Pulmonary artery endothelial cell (primary cell): ENCODE measurements at regions not wholly inside any gene's neighbourhood (a gene's known extent, or its start where the extent isn't known, plus 50 kb on each side); places are given as distances from the start of the nearest gene placed in this dataset.

Experiments
- DNase-seq: peaks from one replicate; pipeline ENCODE4 v3.0.0-alpha.2; 2011; ENCODE audit warnings: low read depth, low spot score

- no peak for DNase-seq
These were observed 133.4 kb upstream of the MYCN start for GRCh38 chr2:15806801-15807417.

- no peak for DNase-seq
These were observed 132.7 kb upstream of the MYCN start for GRCh38 chr2:15807418-15808203.

DNA sequence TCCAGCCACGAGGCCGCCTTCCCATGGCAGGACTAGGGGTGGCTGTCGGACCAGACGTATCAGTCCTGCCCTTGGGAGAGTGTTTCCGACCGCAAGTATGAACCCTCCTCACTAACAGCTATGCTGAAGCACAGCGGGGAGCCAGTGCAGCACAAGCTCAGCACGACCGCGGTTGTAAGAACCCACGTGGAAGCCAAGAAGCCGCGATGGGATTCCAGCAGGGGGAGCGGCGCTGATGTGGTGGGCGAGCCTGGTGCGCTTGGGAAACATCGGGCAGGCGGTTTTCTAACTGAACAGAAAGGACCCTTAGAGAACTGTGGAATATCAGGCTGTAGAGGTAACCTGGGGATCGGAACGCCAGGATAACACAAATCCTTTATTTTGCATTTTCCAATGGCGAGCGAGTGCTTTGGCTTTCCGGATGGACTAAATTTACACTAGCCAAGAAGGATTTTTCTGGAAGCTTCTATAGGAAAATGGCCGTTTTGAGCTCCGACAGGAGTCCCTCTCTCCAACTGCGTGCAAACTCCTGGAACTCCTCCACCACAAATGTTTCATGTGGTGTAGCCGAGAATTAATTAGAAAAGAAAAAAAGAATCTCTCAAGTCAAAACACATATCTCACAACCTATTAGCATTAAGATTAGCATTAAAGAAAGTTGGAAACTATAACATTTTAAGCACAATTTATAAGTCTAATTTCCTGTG lies 132.0 kb upstream of the MYCN start:
- DNase-seq = no peak

- no peak for DNase-seq
These were observed 131.4 kb upstream of the MYCN start for GRCh38 chr2:15808944-15809343.

- no peak for DNase-seq
These were observed 130.9 kb upstream of the MYCN start for GRCh38 chr2:15809404-15809803.

DNA sequence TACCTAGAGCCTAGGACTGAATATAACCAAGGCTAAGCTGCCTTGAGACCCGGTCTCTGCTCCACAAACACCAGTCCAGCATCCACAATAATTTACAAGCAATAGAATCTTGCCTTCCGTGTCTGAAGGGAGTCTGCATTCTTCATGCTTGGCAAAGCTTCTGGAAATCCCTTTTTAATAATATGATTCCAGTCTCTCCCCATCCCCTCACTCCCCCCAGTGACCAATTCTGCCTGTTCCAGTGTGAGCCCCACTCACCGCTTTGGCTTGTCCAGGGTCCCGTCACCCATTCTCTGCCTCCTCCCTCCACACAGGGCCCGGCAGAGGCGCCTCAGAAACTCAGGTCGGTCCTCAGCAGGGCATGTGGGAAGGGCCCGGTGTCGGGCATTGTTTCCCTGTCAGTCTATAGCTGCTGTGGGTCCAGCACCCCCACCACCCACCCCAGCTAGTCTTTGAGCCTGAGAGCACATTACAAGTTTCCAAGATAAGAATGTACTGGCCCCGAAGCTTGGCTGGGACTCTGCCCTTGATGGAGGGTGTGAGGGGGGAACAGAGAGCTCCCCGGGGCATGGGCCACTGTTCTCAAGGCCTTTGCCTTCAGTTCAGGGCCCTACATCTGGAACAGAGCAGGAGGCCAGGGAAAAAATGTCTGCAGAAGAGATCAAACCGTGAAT lies 129.7 kb upstream of the MYCN start:
- DNase-seq = no peak

DNA sequence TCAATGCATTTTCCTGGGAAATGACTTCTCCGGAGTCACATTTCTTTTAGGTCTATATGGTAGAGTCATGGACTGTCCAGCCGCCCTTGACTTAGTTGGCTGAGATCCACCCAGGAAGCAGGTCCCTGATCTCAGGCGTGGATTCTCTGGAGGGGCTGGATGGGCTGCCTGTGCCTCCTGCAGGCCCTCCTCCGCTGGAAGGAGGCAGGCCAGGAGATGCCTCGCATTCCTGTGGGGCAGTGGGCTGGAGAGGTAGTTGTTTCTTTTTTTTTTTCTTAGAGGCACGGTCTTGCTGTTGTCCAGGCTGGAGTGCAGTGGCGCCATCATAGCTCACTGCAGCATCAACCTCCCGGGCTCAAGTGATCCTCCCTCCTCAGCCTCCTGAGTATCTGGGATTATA lies 129.0 kb upstream of the MYCN start:
- no peak for DNase-seq

DNA sequence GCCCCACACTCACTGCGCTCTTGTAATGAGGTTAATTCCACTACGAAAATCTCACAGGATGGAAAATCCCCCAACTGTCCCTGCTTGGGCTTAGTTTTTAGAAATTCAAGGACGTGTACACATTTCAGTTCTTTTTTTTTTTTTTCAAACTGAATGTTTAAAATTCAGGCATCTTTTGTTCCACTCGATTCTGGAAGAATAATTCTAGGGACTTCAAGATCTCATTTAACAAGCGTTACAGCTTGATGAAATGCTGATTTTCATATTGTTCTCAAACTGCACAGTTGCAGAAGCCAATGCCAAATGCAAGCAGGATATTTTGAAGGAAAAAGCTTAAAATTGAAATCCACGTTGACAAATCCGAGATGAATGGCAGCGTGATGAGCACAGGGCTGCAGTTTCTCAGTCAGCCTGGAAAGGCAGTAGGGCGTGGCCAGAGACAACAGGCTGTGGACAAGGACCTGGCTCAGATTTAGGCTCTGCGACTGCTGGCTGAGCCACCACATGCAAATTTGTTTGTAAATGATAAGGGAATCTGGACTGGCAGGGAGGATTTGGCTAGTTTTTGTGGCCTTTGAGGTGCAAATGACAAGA lies 128.1 kb upstream of the MYCN start:
- no peak for DNase-seq

- DNase-seq = no peak
These were observed 126.7 kb upstream of the MYCN start for GRCh38 chr2:15813481-15814266.

GRCh38 chr2:15814403-15814802 lies 125.9 kb upstream of the MYCN start:
- DNase-seq = no peak

DNA sequence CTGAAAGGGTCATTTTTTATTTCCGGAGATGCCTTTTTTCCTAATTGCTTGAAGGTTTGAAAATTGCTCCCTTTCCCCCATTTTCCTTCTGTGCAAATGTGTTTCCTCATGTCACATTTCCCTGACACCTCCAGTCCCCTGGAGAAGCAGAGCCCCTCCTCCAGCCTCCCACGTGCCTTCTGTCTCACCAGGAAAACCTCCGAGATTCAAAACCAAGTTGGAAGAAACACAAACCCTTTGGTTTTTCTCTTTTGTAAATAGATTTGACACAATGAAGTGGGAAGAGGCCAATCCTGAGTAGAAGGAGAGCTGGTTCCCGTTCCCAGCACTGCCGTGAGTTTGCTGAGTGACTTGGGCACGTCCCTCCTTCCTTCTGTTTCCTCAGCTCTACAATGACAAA lies 125.4 kb upstream of the MYCN start:
- DNase-seq = no peak

- no peak for DNase-seq
These were observed 124.1 kb upstream of the MYCN start for GRCh38 chr2:15816226-15816625.

DNA sequence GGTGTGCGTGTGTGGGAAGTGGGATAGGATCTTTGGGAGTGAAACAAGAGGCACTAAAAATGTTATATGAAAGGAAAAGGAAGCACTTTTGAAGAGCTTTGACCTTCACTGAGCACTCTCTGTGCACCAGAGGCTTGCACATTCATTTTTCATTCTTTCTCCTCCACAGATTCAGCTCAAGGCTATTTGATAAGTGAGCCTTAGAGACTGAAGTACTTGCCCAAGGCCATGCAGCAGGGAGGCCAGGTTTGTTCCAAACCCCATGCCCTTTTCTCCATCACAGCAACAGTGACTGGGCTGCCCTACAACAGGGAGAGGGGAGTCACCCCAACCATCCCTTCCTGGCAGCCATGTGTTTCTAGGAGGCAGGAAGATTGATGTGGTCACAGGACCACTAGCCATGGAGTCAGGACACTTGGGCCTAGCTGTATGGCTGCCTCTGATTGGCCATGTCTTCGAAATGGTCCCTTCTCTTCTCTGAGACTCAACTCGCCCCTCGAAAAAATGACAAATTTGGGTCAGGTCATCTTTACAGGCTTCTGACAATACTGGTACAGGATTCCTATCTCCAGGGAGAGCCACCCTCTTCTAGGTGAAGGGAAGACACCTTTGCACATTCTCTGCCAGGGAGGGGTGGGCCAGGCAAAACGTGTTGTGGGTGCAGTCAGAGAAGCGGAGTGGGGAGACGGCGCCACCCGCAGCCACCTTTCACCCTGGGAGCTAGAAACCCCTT lies 123.5 kb upstream of the MYCN start:
- no peak for DNase-seq

DNA sequence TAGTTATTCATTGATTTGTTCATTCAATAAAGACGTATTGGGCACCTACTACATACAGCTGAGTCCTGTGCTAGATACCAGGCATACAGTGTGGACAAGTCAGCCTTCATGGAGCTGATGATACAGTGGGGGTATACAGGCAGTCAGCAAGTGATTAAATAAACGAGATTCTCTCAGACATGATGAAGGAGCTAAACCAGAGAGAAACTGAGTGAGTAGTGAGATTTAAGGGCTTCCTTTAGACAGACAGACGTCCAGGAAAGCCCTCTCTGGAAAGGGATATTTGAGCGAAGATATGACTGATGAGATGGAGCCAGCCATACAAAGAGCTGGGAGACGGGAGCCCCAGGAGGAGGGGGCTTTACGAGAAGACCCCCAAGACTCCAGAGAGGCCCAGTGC lies 122.6 kb upstream of the MYCN start:
- no peak for DNase-seq

DNA sequence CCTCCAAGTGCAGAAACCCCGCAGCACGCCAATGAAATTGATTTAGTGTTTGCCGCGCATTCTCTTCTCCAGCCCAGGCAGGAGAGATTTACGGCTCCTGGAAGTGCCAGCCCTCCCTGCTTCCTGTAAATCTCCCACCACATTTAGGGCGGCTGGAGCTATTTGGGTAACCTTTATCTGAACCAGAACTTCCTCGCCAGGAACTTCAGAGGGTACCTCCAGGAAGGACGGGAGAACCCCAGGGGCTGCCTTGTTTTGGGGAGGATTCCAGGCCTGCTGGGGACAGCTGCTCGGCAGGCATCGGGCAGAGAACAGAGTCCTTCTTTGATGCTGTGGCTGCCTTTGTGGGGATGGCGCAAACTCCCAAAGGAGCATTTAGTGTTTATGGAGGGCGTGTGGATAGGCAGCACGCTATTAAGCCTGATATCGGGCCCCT lies 122.0 kb upstream of the MYCN start:
- no peak for DNase-seq

DNA sequence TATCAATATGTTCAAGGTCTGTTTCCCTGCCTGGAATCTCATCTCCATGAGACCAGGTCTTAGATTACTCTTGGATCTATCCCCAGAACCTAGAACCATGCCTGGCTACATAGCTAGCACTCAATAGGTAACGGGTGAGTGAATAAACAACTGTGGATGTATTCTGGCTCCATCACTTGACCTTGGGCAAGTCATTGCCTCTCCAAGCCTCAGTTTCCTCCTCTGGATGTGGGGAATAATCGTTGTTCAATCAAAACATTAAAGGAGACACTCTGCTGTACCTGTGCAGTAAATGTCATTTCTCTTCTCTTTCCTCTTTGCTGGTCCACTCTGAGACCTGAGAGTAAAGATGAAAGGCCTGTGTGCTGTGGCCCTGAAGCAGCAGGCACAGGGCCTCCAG lies 121.5 kb upstream of the MYCN start:
- DNase-seq = no peak

GRCh38 chr2:15819562-15820256 lies 120.6 kb upstream of the MYCN start:
- DNase-seq = no peak

GRCh38 chr2:15820257-15820566 lies 120.1 kb upstream of the MYCN start:
- DNase-seq = no peak

- no peak for DNase-seq
These were observed 119.4 kb upstream of the MYCN start for GRCh38 chr2:15820927-15821326.
